Activated naive CD8-positive, alpha-beta T cell (primary cell): ENCODE measurements at regions not wholly inside any gene's neighbourhood (a gene's known extent, or its start where the extent isn't known, plus 50 kb on each side); places are given as distances from the start of the nearest gene placed in this dataset.
"Not testable (repeated sequence)": the region's sequence is repeated elsewhere in the genome, so short reads cannot be mapped to it uniquely, and the experiment has no call there.

Source experiments
- H3K27ac Mint-ChIP-seq: one replicate; pipeline ENCODE4 v1.8.0; 2021; ENCODE audit warnings: mixed read lengths
- H3K27me3 Mint-ChIP-seq: one replicate; pipeline ENCODE4 v1.8.0; 2021; ENCODE audit warnings: mixed read lengths
- H3K36me3 Mint-ChIP-seq: one replicate; pipeline ENCODE4 v1.8.0; 2021; ENCODE audit warnings: mixed read lengths
- H3K4me1 Mint-ChIP-seq: one replicate; pipeline ENCODE4 v1.8.0; 2021; ENCODE audit warnings: low read depth, mixed read lengths
- H3K4me3 Mint-ChIP-seq: one replicate; pipeline ENCODE4 v1.8.0; 2021; ENCODE audit warnings: mild to moderate bottlenecking, mixed read lengths
- H3K9me3 Mint-ChIP-seq: one replicate; pipeline ENCODE4 v1.8.0; 2021; ENCODE audit warnings: low read depth, mixed read lengths

GRCh38 chr12:105445649-105446048 is 115.2 kb downstream of the C12orf75 start:
- Mint-ChIP-seq H3K4me3 (no peak overlapping the region), H3K36me3 (no peaks in the 10 kb centered on the region), H3K4me1 (no peaks in the 10 kb centered on the region), H3K27ac (no peak overlapping the region), H3K9me3 (no peaks in the 10 kb centered on the region), H3K27me3 (peaks cover 14% of the 10 kb centered on the region)

- H3K4me1 Mint-ChIP-seq, H3K4me3 Mint-ChIP-seq, H3K9me3 Mint-ChIP-seq, H3K27ac Mint-ChIP-seq, H3K36me3 Mint-ChIP-seq: not testable (repeated sequence)
- H3K27me3 Mint-ChIP-seq, result peaks cover 16% of the 10 kb centered on the region
Measured at GRCh38 chr12:105446460-105446859, 116.0 kb downstream of the C12orf75 start.

- Mint-ChIP-seq H3K27me3 (peaks cover 3% of the 10 kb centered on the region), H3K9me3 (no peaks in the 10 kb centered on the region), H3K4me1 (no peaks in the 10 kb centered on the region), H3K27ac (no peak overlapping the region), H3K4me3 (no peak overlapping the region), H3K36me3 (no peaks in the 10 kb centered on the region)
Measured at GRCh38 chr12:105449431-105449830, 118.9 kb downstream of the C12orf75 start.

GRCh38 chr12:105451211-105451610 is 120.7 kb downstream of the C12orf75 start:
- Mint-ChIP-seq H3K27me3 (peaks cover 1% of the 10 kb centered on the region), H3K4me3 (no peak overlapping the region), H3K4me1 (no peaks in the 10 kb centered on the region), H3K27ac (no peak overlapping the region), H3K36me3 (no peaks in the 10 kb centered on the region), H3K9me3 (no peaks in the 10 kb centered on the region)

- Mint-ChIP-seq H3K4me1 (no peaks in the 10 kb centered on the region), H3K36me3 (no peaks in the 10 kb centered on the region), H3K9me3 (no peaks in the 10 kb centered on the region), H3K27ac (no peak overlapping the region), H3K4me3 (no peak overlapping the region), H3K27me3 (peaks cover 1% of the 10 kb centered on the region)
Measured at GRCh38 chr12:105451798-105452197, 121.3 kb downstream of the C12orf75 start.

GRCh38 chr12:105453316-105453715 is 122.8 kb downstream of the C12orf75 start:
- H3K4me3 Mint-ChIP-seq, result no peak overlapping the region
- no peaks in the 10 kb centered on the region for H3K36me3 Mint-ChIP-seq
- H3K9me3 Mint-ChIP-seq, result no peaks in the 10 kb centered on the region
- H3K27ac Mint-ChIP-seq, result no peak overlapping the region
- no peaks in the 10 kb centered on the region for H3K4me1 Mint-ChIP-seq
- H3K27me3 Mint-ChIP-seq, result peaks cover 3% of the 10 kb centered on the region

GRCh38 chr12:105454688-105455087 is 124.2 kb downstream of the C12orf75 start:
- no peak overlapping the region for H3K4me3 Mint-ChIP-seq
- peaks cover 3% of the 10 kb centered on the region for H3K27me3 Mint-ChIP-seq
- H3K36me3 Mint-ChIP-seq, result no peaks in the 10 kb centered on the region
- no peak overlapping the region for H3K27ac Mint-ChIP-seq
- no peaks in the 10 kb centered on the region for H3K4me1 Mint-ChIP-seq
- no peaks in the 10 kb centered on the region for H3K9me3 Mint-ChIP-seq

GRCh38 chr12:105455261-105455660 is 124.8 kb downstream of the C12orf75 start:
- Mint-ChIP-seq H3K27ac (no peak overlapping the region), H3K27me3 (peaks cover 3% of the 10 kb centered on the region), H3K4me3 (no peak overlapping the region), H3K4me1 (no peaks in the 10 kb centered on the region), H3K36me3 (no peaks in the 10 kb centered on the region), H3K9me3 (no peaks in the 10 kb centered on the region)

- H3K4me3 Mint-ChIP-seq, result no peak overlapping the region
- no peak overlapping the region for H3K27ac Mint-ChIP-seq
- H3K27me3 Mint-ChIP-seq, result peaks cover 2% of the 10 kb centered on the region
- H3K36me3 Mint-ChIP-seq, result no peaks in the 10 kb centered on the region
- H3K4me1 Mint-ChIP-seq, result no peaks in the 10 kb centered on the region
- H3K9me3 Mint-ChIP-seq, result no peaks in the 10 kb centered on the region
Measured at GRCh38 chr12:105457026-105457425, 126.5 kb downstream of the C12orf75 start.

- H3K27me3 Mint-ChIP-seq, result peaks cover 2% of the 10 kb centered on the region
- no peaks in the 10 kb centered on the region for H3K36me3 Mint-ChIP-seq
- no peak overlapping the region for H3K4me3 Mint-ChIP-seq
- no peaks in the 10 kb centered on the region for H3K9me3 Mint-ChIP-seq
- H3K4me1 Mint-ChIP-seq, result no peaks in the 10 kb centered on the region
- H3K27ac Mint-ChIP-seq, result no peak overlapping the region
Measured at GRCh38 chr12:105459760-105460330, 129.4 kb downstream of the C12orf75 start.

GRCh38 chr12:105461271-105461943 is 130.9 kb downstream of the C12orf75 start:
- no peaks in the 10 kb centered on the region for H3K9me3 Mint-ChIP-seq
- no peaks in the 10 kb centered on the region for H3K4me1 Mint-ChIP-seq
- H3K27ac Mint-ChIP-seq, result no peak overlapping the region
- peaks cover 2% of the 10 kb centered on the region for H3K27me3 Mint-ChIP-seq
- no peaks in the 10 kb centered on the region for H3K36me3 Mint-ChIP-seq
- no peak overlapping the region for H3K4me3 Mint-ChIP-seq

- Mint-ChIP-seq H3K4me3 (no peak overlapping the region), H3K9me3 (no peaks in the 10 kb centered on the region), H3K4me1 (no peaks in the 10 kb centered on the region), H3K36me3 (no peaks in the 10 kb centered on the region), H3K27me3 (peaks cover 2% of the 10 kb centered on the region), H3K27ac (no peak overlapping the region)
Measured at GRCh38 chr12:105461944-105462762, 131.7 kb downstream of the C12orf75 start.

- Mint-ChIP-seq H3K4me1 (no peaks in the 10 kb centered on the region), H3K9me3 (no peaks in the 10 kb centered on the region), H3K27me3 (peaks cover 2% of the 10 kb centered on the region), H3K36me3 (no peaks in the 10 kb centered on the region), H3K27ac (no peak overlapping the region), H3K4me3 (no peak overlapping the region)
Measured at GRCh38 chr12:105462831-105463230, 132.3 kb downstream of the C12orf75 start.

GRCh38 chr12:105464406-105464805 is 133.9 kb downstream of the C12orf75 start:
- Mint-ChIP-seq H3K4me3 (no peak overlapping the region), H3K27me3 (no peaks in the 10 kb centered on the region), H3K9me3 (no peaks in the 10 kb centered on the region), H3K36me3 (no peaks in the 10 kb centered on the region), H3K4me1 (no peaks in the 10 kb centered on the region), H3K27ac (no peak overlapping the region)

- no peak overlapping the region for H3K4me3 Mint-ChIP-seq
- H3K36me3 Mint-ChIP-seq, result no peaks in the 10 kb centered on the region
- H3K27me3 Mint-ChIP-seq, result no peaks in the 10 kb centered on the region
- no peaks in the 10 kb centered on the region for H3K4me1 Mint-ChIP-seq
- no peaks in the 10 kb centered on the region for H3K9me3 Mint-ChIP-seq
- H3K27ac Mint-ChIP-seq, result no peak overlapping the region
Measured at GRCh38 chr12:105466231-105466900, 135.9 kb downstream of the C12orf75 start.
